B cell (primary cell): ENCODE measurements at regions not wholly inside any gene's neighbourhood (a gene's known extent, or its start where the extent isn't known, plus 50 kb on each side); places are given as distances from the start of the nearest gene placed in this dataset.
A peak's percentile ranks its signal among the peaks of the same experiment; 100 is the strongest.

Experiments
- ATAC-seq: fragments of 200-7000 bp; cut with Tn5 transposase; one replicate; pipeline ENCODE4 v1.10.0; 2021; ENCODE audit warnings: low read depth, mild to moderate bottlenecking, moderate number of reproducible peaks, moderate library complexity
- CTCF ChIA-PET: fragments of 350-600 bp; sonication (Branson Sonifier 250); formaldehyde crosslinking; loops from one replicate; lab custom pipeline; 2021; ENCODE audit warnings: antibody characterized with exemption, inconsistent platforms; lab: Charles Lee
- POLR2A ChIA-PET: fragments of 350-600 bp; sonication (Branson Sonifier 250); formaldehyde crosslinking; loops from one replicate; lab custom pipeline; 2021; ENCODE audit warnings: antibody characterized with exemption; lab: Charles Lee
- DNase-seq: peaks from one replicate; pipeline ENCODE4 v3.0.0; 2013
- H2AFZ ChIP-seq: 2 replicates; pipeline ENCODE4 v1.6.1; 2012; ENCODE audit warnings: mild to moderate bottlenecking, low read depth, low read length; ENCODE audit not compliant: insufficient read depth, poor library complexity, severe bottlenecking
- H3K27ac ChIP-seq, 2 donors: 1 replicate in 1 of 2; 2 replicates in 1 of 2; pipeline ENCODE4 v1.5.1; 2012 to 2013; ENCODE audit warnings: low read length in 2 of 2, mild to moderate bottlenecking in 2 of 2, moderate library complexity in 1 of 2
- H3K27me3 ChIP-seq, 4 experiments: fragments of 200-600 bp in 1 of 4; sonication (generic) in 1 of 4; replicated peaks in 1 of 4; 1 replicate in 2 of 4; 2 replicates in 2 of 4; pipeline versions ENCODE4 v1.6.1 to v1.7.0; 2013 to 2016; ENCODE audit warnings: low read length in 3 of 4, mild to moderate bottlenecking in 2 of 4, mixed read lengths in 1 of 4, moderate library complexity in 1 of 4; ENCODE audit not compliant: insufficient read depth in 4 of 4, control insufficient read depth in 3 of 4; ENCODE audit errors: control extremely low read depth in 1 of 4
- H3K36me3 ChIP-seq, 2 experiments: replicated peaks in 1 of 2; 1 replicate in 1 of 2; 2 replicates in 1 of 2; pipeline versions ENCODE4 v1.6.1 to v1.7.1; 2013; ENCODE audit warnings: low read length in 1 of 2; ENCODE audit not compliant: insufficient read depth in 2 of 2, control insufficient read depth in 1 of 2; ENCODE audit errors: control extremely low read depth in 1 of 2, extremely low read depth in 1 of 2
- H3K4me1 ChIP-seq, 2 donors: fragments of 200-600 bp in 1 of 2; sonication (generic) in 1 of 2; 1 replicate in 1 of 2; 2 replicates in 1 of 2; pipeline versions ENCODE4 v1.5.1 to v1.6.1; 2013 to 2017; ENCODE audit warnings: low read length in 2 of 2; ENCODE audit not compliant: control insufficient read depth in 2 of 2, insufficient read depth in 2 of 2
- H3K4me2 ChIP-seq: replicated peaks from 2 replicates; pipeline ENCODE3; 2012; ENCODE audit warnings: mild to moderate bottlenecking, low read depth, low read length; ENCODE audit not compliant: poor library complexity, severe bottlenecking
- H3K4me3 ChIP-seq, 5 experiments: fragments of 200-600 bp in 1 of 5; sonication (generic) in 1 of 5; 1 replicate in 3 of 5; 2 replicates in 2 of 5; pipeline versions ENCODE4 v1.5.1 to v1.7.0; 2011 to 2016; ENCODE audit warnings: low read length in 4 of 5, mild to moderate bottlenecking in 4 of 5, low read depth in 2 of 5, control low read depth in 1 of 5, moderate library complexity in 1 of 5; ENCODE audit not compliant: insufficient read depth in 1 of 5; ENCODE audit errors: control extremely low read depth in 1 of 5, extremely low read depth in 1 of 5
- H3K79me2 ChIP-seq: fragments of 200-600 bp; sonication (generic); one replicate; pipeline ENCODE4 v1.6.0; 2016; ENCODE audit warnings: low read length; ENCODE audit not compliant: control insufficient read depth, insufficient read depth
- H3K9ac ChIP-seq: fragments of 200-600 bp; sonication (generic); 2 replicates; pipeline ENCODE4 v1.6.1; 2017; ENCODE audit warnings: mild to moderate bottlenecking, low read length, moderate library complexity
- H3K9me3 ChIP-seq, 3 donors: one replicate each; pipeline versions ENCODE4 v1.6.1 to v1.7.1; 2013; ENCODE audit warnings: low read length in 2 of 3; ENCODE audit not compliant: control insufficient read depth in 2 of 3, insufficient read depth in 1 of 3; ENCODE audit errors: control extremely low read depth in 1 of 3
- H4K20me1 ChIP-seq: 2 replicates; pipeline ENCODE4 v1.6.0; 2012; ENCODE audit warnings: mild to moderate bottlenecking, low read length; ENCODE audit not compliant: insufficient read depth, control insufficient read depth, poor library complexity, severe bottlenecking
- H3K27ac Mint-ChIP-seq: one replicate; pipeline ENCODE4 v1.8.0; 2021; ENCODE audit warnings: mixed read lengths
- H3K27me3 Mint-ChIP-seq: one replicate; pipeline ENCODE4 v1.8.0; 2021; ENCODE audit warnings: mixed read lengths
- H3K4me1 Mint-ChIP-seq: one replicate; pipeline ENCODE4 v1.8.0; 2021; ENCODE audit warnings: mixed read lengths
- H3K4me3 Mint-ChIP-seq: one replicate; pipeline ENCODE4 v1.8.0; 2021; ENCODE audit warnings: mixed read lengths
- H3K9me3 Mint-ChIP-seq: one replicate; pipeline ENCODE4 v1.8.0; 2022; ENCODE audit warnings: mixed read lengths; ENCODE audit not compliant: insufficient read depth
- EZH2 ChIP-seq: IDR thresholded peaks from 2 replicates; pipeline ENCODE4 v1.6.1; 2012; ENCODE audit warnings: borderline replicate concordance, low read depth, mild to moderate bottlenecking, moderate library complexity, low read length; ENCODE audit not compliant: insufficient read depth, poor library complexity, severe bottlenecking
- WGBS: methylation state at CpG from one replicate; pipeline ENCODE4 v1.1.5; 2013; ENCODE audit warnings: missing lambda C conversion rate; ENCODE audit not compliant: insufficient coverage; 5-methylcytosine and 5-hydroxymethylcytosine counted together
- intact Hi-C: fragments of 100-400 bp; cut with micrococcal nuclease; formaldehyde crosslinking; loops from one replicate; pipeline ENCODE4 v1.10.0; 2022
- TF ChIP-seq, protein P1 (sequence below): fragments of 200-600 bp; IDR thresholded peaks from one replicate; pipeline ENCODE4 v1.8.0; 2022; ENCODE audit warnings: antibody characterized with exemption, mild to moderate bottlenecking

DNA sequence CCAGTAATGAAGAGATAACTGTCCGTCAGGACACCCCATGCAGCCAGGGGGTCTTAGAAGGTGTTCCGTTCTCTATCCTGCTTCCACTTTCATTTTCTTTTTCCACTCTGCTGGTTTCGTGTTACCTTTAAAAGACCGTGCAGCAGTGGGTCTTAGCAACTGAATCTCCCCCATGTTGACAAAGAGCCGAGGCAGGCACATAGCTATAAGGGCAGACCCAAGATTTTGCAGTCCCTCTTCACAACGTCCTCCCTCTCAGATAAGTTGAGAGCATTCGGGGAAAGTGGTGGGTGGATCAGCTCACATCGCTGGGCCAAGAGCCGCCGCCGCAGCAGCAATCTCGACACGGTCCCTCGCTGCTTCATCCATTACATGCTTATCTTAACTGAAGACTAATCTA lies 355.5 kb downstream of the LMO4 start:
- H2AFZ ChIP-seq: peak overlapping the region; percentile 43
- no peaks in the 10 kb centered on the region for H3K27me3 ChIP-seq
- no peak for TF ChIP-seq EZH2
- TF ChIP-seq, protein P1, sequence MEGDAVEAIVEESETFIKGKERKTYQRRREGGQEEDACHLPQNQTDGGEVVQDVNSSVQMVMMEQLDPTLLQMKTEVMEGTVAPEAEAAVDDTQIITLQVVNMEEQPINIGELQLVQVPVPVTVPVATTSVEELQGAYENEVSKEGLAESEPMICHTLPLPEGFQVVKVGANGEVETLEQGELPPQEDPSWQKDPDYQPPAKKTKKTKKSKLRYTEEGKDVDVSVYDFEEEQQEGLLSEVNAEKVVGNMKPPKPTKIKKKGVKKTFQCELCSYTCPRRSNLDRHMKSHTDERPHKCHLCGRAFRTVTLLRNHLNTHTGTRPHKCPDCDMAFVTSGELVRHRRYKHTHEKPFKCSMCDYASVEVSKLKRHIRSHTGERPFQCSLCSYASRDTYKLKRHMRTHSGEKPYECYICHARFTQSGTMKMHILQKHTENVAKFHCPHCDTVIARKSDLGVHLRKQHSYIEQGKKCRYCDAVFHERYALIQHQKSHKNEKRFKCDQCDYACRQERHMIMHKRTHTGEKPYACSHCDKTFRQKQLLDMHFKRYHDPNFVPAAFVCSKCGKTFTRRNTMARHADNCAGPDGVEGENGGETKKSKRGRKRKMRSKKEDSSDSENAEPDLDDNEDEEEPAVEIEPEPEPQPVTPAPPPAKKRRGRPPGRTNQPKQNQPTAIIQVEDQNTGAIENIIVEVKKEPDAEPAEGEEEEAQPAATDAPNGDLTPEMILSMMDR: no peak
- H3K79me2 ChIP-seq: no peaks in the 10 kb centered on the region
- POLR2A ChIA-PET: interaction anchor here (0.7 kb wide), 1 partner anchor 353 kb away, joined by 4 read pairs; no protein-coding TSS in a partner anchor
- H3K4me3 ChIP-seq: peak overlapping the region in 3 of 5 experiments; percentile 1 to 11 (median 11)
- peaks cover 0 to 3% of the 10 kb centered on the region in 2 donors for H3K4me1 ChIP-seq
- peak overlapping the region; percentile 9 for H3K4me2 ChIP-seq
- DNase-seq (peak; percentile 26), ATAC-seq (no peak)
- Mint-ChIP-seq H3K4me3 (peak overlapping the region; percentile 58), H3K9me3 (no peaks in the 10 kb centered on the region), H3K27ac (peak overlapping the region; percentile 1), H3K4me1 (peaks cover 9% of the 10 kb centered on the region), H3K27me3 (peaks cover 4% of the 10 kb centered on the region)
- no peak overlapping the region for H3K9ac ChIP-seq
- H4K20me1 ChIP-seq: no peaks in the 10 kb centered on the region
- H3K27ac ChIP-seq: no peak overlapping the region
- CTCF ChIA-PET: no interaction called here
- H3K36me3 ChIP-seq: no peaks in the 10 kb centered on the region
- H3K9me3 ChIP-seq: peaks cover 0 to 1% (median 0%) of the 10 kb centered on the region in 3 donors
- intact Hi-C loops: no loop called here
- WGBS: 85% methylated on average over 9 of the region's 14 CpGs

DNA sequence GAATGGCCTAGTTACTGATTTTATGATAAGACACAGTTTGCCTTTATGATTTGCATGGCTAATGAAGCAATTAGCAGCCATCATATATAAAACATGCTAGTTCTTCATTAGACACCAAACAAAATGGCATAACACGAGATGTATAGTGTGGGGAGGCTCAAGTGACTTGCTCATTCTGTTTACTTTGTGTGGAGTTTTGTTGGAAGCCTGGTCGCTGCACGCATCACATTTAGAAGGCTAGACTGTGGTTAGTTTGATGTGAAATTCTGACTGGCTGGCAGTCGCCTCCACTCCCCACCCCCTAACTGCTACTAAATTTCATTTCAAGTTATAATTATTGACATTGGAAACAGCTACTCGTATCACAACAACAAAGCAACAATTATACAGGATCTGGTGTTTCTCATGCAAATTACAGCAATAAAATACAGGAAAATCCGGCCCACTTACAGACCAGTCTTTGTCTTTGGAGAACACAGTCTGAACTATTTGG lies 356.1 kb downstream of the LMO4 start:
- Histone ChIP-seq H2AFZ (no peak overlapping the region), H3K4me1 (peaks cover 0 to 3% of the 10 kb centered on the region in 2 donors), H3K9me3 (peaks cover 0 to 1% (median 0%) of the 10 kb centered on the region in 3 donors), H3K27ac (no peak overlapping the region), H3K79me2 (no peaks in the 10 kb centered on the region), H3K4me2 (no peak overlapping the region), H4K20me1 (no peaks in the 10 kb centered on the region), H3K4me3 (no peak overlapping the region), H3K9ac (no peak overlapping the region), H3K27me3 (no peaks in the 10 kb centered on the region), H3K36me3 (no peaks in the 10 kb centered on the region)
- Mint-ChIP-seq H3K4me3 (no peak overlapping the region), H3K27ac (no peak overlapping the region), H3K9me3 (no peaks in the 10 kb centered on the region), H3K27me3 (peaks cover 4% of the 10 kb centered on the region), H3K4me1 (peaks cover 9% of the 10 kb centered on the region)
- POLR2A ChIA-PET: no interaction called here
- no CpG with 5 or more reads among the region's 6 CpGs for WGBS
- CTCF ChIA-PET: no interaction called here
- DNase-seq (no peak), ATAC-seq (no peak)
- TF ChIP-seq, protein P1: no peak
- TF ChIP-seq EZH2: no peak
- intact Hi-C loops: no loop called here
